GM12874 (cell line): ENCODE measurements at regions not wholly inside any gene's neighbourhood (a gene's known extent, or its start where the extent isn't known, plus 50 kb on each side); places are given as distances from the start of the nearest gene placed in this dataset.

Experiments
- TF ChIP-seq, protein P1 (sequence below): IDR thresholded peaks from 2 replicates; pipeline ENCODE4 v1.5.1; 2011; ENCODE audit warnings: low read depth, mild to moderate bottlenecking, control low read depth, low read length, moderate library complexity; ENCODE audit not compliant: insufficient read depth

DNA sequence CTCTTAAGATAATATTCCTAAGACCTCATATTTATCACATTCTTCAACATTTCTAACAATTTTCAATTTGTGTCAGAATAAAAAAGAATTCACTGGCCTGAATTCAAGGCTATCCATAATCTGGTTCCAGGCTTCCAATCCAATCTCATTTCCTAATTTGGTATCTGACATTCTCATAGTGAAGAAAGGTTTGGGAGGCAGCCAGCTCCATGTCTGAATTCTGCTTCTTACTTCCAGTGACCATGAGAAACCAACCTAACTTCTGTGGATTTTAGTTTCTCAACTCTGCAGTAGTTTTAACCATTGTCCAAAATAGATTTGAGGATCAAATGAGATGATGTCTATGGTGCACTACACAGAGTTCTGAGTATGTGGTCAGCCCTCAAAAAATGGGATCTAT, 439.1 kb upstream of the GCFC2 start:
- TF ChIP-seq, protein P1, sequence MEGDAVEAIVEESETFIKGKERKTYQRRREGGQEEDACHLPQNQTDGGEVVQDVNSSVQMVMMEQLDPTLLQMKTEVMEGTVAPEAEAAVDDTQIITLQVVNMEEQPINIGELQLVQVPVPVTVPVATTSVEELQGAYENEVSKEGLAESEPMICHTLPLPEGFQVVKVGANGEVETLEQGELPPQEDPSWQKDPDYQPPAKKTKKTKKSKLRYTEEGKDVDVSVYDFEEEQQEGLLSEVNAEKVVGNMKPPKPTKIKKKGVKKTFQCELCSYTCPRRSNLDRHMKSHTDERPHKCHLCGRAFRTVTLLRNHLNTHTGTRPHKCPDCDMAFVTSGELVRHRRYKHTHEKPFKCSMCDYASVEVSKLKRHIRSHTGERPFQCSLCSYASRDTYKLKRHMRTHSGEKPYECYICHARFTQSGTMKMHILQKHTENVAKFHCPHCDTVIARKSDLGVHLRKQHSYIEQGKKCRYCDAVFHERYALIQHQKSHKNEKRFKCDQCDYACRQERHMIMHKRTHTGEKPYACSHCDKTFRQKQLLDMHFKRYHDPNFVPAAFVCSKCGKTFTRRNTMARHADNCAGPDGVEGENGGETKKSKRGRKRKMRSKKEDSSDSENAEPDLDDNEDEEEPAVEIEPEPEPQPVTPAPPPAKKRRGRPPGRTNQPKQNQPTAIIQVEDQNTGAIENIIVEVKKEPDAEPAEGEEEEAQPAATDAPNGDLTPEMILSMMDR, result no peak

DNA sequence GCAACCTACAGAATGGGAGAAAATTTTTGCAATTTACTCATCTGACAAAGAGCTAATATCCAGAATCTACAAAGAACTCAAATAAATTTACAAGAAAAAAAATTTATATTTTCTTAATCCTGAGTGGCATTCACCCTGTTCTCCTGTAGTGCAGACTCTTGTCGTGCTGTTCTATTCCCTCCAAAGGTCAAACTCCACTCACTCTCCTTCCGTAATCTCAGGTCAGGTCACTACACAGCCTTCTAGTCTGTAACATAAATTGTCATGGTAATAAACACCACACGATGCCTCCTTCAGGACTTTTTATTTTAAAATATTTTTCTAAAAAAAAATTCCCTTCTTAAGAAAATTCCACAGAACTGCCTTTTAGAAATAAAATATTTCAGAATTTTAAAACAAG, 417.9 kb upstream of the GCFC2 start:
- TF ChIP-seq, protein P1, result no peak

DNA sequence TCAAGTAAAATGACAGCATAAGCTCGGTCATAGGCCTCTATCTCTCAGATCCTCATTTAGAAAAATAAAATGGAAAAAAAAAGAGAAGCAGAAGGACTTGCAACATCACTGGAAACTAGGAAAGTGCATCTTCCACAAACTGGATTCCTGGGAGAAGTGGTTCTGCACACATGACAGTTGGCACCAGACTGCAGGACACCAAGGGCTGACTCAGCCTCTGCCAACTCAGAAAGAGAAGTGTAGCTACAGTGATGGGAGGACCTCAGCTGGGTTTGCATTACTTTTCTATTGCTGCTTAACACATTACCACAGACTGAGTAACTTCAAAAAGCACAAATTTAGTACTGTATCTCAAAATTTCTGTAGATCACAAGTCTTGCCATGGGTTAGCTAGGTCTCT, 409.5 kb upstream of the GCFC2 start:
- TF ChIP-seq, protein P1, result no peak

DNA sequence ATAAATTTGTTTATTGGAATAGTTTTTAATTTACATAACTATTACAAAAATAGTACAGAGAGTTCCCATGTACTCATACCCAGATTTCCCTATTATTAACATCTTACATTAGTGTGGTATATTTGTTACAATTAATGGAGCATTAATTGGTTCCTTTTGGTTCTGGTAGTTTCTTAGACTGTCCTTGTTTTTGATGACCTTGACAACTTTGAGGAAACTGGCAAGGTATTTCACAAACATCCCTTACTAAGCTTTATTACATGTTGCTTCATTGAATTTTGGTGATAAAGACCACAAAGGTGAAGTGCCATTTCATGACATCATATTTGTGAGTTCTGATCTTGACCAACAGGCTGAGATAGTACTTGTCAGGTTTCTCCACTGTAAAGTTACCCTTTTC, 379.0 kb upstream of the GCFC2 start:
- TF ChIP-seq, protein P1, result no peak

DNA sequence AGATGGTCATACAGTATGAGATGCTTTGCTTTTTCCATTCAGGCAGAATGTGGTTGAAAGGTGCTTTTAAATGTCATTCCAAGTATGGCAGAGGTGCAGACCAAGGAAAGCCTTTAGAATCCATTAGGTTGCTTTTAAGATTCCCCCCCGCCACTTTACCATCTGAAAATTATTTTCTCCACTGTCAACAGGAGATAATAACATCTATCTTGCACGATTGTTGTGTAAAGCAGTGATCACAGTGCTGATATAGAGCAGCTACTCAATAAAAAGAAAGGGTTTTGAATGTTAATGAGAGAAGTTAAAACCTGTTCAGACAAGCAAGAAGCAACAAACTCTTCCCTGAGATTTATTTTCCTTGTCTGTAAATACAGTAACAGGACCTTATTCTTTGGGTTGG, 372.5 kb upstream of the GCFC2 start:
- TF ChIP-seq, protein P1, result no peak

DNA sequence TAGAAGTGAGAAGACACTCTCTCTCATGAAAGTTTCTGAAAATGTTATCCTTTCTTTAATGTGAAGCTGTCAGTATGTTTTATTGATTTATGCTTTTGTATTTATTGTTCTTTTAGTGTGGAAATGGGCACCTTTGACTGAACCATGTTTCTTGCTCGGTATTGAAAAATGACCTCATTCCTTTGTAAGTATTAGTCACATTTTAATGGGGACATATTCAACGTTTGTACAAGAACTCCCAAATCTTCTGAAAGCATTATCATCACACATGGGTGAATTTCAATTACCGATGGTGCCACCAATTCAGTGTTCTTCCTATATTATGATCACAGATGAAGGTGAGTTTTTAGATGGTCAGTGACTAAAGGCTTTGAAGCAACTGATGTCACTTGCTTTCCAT, 371.8 kb upstream of the GCFC2 start:
- TF ChIP-seq, protein P1, result no peak

DNA sequence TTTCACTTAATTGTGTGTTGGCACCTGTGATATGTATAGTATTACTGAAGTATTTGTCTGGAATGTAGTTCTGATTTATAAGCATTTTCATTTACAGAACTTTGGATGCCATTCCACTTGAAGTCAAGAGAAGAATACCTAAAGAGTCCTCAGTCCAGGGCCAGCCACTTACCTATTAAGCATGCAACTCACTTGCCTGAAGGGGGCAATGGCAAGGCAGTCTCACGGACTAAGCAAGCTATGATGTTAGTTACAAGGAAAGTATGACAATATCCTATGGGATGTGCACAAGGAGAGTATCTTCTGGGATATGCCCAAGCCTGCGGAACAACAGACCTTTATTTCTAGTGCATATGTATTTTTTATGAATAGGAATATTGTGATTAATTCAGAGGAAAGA, 369.4 kb upstream of the GCFC2 start:
- TF ChIP-seq, protein P1, result no peak

DNA sequence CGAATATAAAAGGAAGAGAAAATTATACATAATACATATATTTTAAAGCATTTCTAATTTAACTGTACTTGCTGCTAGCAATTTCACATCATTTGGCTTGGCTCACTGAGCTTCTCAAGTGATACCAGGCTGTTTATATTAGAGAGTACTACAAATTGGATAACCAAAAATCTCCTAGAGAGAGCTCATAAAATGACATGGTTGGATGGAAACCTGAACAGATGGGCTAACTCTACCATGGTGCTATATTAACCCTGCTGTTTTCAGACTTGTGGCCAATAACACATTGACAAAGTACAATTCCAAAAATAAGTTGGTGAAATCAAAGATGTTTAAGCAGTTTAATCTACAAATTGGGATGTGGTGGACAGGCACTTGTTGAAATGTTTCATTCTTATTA, 364.4 kb upstream of the GCFC2 start:
- TF ChIP-seq, protein P1, result no peak
